GM12891 (cell line): ENCODE measurements at regions not wholly inside any gene's neighbourhood (a gene's known extent, or its start where the extent isn't known, plus 50 kb on each side); places are given as distances from the start of the nearest gene placed in this dataset.

ENCODE experiments used
- POLR2A ChIP-seq: IDR thresholded peaks from 2 replicates; pipeline ENCODE4 v1.6.1; 2011; ENCODE audit warnings: low read depth, low read length, control low read depth
- TAF1 ChIP-seq: IDR thresholded peaks from 2 replicates; pipeline ENCODE4 v1.6.1; 2011; ENCODE audit warnings: low read depth, low read length, control low read depth

DNA sequence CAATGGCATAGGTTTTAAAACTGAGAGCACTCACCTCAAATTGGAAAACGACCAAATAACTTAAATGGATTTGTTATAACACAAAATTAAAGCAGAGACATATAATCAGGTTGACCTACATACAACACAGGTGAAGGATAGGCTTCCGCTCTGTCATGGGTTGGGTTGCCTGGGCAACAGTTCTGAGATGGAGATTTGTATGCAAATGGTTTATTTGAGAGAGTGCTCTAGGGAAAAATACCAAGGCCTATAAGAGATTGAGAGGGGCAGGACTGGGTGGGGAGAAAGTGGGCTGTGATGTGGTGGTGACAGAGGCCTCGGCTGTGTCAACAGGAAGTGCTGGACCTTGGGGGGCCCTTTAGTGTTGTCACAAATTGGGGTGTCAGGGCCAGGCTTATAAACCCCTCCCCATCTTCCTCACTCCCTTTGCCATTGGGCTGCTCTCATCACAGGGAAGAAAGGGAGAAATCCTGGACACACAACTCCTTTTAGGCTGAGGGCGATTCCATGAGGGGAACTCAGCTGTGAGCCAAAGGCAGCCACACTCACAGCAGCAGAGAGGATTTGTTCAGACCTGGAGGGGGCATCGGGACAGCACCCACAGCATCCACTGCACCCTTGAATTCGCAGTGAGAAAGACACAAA lies 105.4 kb upstream of the LYZL1 start:
- TF ChIP-seq TAF1 (no peak), POLR2A (no peak)
